ENCODE measurements at regions not wholly inside any gene's neighbourhood (a gene's known extent, or its start where the extent isn't known, plus 50 kb on each side); places are given as distances from the start of the nearest gene placed in this dataset.

DNA sequence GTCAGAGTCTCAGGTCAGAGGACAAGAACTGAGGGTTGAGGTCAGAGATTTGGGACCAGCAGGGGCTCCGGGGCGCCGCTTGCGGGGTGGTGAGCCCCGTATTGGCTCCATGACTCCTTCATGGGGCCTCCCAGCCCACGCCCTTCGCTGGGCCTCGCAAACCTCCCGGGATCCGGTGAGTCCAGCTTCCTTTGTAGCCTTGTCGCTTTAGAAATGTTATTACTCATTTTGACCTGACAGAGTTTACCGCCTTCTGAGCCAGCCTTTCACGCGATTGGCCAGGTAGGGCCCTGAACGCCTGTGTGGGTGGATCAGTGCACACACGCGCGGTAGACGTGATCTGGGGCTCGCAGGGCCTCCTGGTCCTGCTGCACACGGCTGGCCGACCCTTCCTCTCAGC lies 181.1 kb downstream of the ERMARD start:
- Histone ChIP-seq H3K4me1 (peaks cover 6 to 18% (median 11%) of the 10 kb centered on the region in 4 donors), H3K36me3 (no peaks in the 10 kb centered on the region), H3K4me3 (no peak overlapping the region), H3K27ac (no peak overlapping the region), H3K9me3 (no peaks in the 10 kb centered on the region), H3K27me3 (no peaks in the 10 kb centered on the region)
- DNase-seq = peak in 1 of 2 donors; percentile 70
- 87 to 93% methylated on average over 22 of the region's 22 CpGs for WGBS, 2 donors
- TF ChIP-seq POLR2AphosphoS5 (IDR thresholded peaks at IDR 0.05) (no peak), POLR2A (IDR thresholded peaks at IDR 0.05) (no peak), EP300 (IDR thresholded peaks at IDR 0.05) (no peak)
- TF ChIP-seq, protein P1, sequence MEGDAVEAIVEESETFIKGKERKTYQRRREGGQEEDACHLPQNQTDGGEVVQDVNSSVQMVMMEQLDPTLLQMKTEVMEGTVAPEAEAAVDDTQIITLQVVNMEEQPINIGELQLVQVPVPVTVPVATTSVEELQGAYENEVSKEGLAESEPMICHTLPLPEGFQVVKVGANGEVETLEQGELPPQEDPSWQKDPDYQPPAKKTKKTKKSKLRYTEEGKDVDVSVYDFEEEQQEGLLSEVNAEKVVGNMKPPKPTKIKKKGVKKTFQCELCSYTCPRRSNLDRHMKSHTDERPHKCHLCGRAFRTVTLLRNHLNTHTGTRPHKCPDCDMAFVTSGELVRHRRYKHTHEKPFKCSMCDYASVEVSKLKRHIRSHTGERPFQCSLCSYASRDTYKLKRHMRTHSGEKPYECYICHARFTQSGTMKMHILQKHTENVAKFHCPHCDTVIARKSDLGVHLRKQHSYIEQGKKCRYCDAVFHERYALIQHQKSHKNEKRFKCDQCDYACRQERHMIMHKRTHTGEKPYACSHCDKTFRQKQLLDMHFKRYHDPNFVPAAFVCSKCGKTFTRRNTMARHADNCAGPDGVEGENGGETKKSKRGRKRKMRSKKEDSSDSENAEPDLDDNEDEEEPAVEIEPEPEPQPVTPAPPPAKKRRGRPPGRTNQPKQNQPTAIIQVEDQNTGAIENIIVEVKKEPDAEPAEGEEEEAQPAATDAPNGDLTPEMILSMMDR (IDR thresholded peaks at IDR 0.05) = no peak
- ATAC-seq (ENCODE audit: low FRiP score in 2 of 2) = no peak

DNA sequence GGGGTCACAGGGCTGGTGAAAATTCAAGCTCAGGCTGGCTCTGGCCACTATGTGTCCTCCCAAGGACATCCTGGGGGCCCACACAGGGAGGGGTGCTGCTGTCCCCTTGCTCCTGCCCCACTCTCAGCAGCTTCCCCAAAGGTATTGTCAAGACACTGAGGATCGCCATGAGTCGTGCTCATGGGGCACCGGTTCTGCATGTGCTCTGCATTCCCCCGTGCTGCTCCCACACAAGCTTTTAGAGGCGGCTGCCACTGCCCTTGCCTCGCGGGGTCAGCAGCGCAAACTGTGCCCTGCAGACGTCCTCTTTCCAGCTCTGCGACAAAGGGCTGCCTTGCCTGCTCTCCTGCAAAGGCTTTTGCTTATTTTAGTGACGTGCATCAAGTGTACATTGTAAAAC lies 179.8 kb downstream of the ERMARD start:
- TF ChIP-seq POLR2AphosphoS5 (IDR thresholded peaks at IDR 0.05) (no peak), EP300 (IDR thresholded peaks at IDR 0.05) (no peak), POLR2A (IDR thresholded peaks at IDR 0.05) (no peak)
- 66 to 78% methylated on average over 11 of the region's 11 CpGs for WGBS, 2 donors
- H3K4me1 ChIP-seq = peaks cover 6 to 18% (median 11%) of the 10 kb centered on the region in 4 donors
- no peak overlapping the region for H3K27ac ChIP-seq
- no peaks in the 10 kb centered on the region for H3K9me3 ChIP-seq
- H3K4me3 ChIP-seq = no peak overlapping the region
- no peaks in the 10 kb centered on the region for H3K27me3 ChIP-seq
- peak in 1 of 2 donors; percentile 50 for DNase-seq
- H3K36me3 ChIP-seq = no peaks in the 10 kb centered on the region
- ATAC-seq (ENCODE audit: low FRiP score in 2 of 2) = no peak

DNA sequence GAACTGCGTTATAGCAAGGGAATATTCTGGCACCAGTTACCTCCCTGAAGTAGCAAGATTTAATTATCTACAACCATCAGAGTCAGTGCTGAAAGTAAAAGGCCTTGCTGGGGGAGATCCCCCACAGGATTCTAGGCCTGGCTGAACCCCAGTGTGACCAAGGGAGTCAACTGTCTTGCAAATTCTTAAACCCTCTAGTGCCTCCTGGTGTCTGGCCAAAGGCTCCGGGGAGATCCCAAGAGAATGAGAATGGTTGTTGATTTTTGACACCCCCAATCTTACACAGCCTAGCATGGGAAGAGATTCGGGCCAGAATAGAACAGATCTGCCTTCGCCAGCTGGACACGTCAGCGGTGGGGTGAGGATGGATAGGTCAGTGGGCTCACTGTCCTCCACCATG lies 179.4 kb downstream of the ERMARD start:
- Histone ChIP-seq H3K36me3 (no peaks in the 10 kb centered on the region), H3K27me3 (no peaks in the 10 kb centered on the region), H3K4me3 (no peak overlapping the region), H3K9me3 (no peaks in the 10 kb centered on the region), H3K4me1 (peaks cover 6 to 18% (median 11%) of the 10 kb centered on the region in 4 donors), H3K27ac (no peak overlapping the region)
- TF ChIP-seq, protein P1 (IDR thresholded peaks at IDR 0.05) = no peak
- TF ChIP-seq POLR2A (IDR thresholded peaks at IDR 0.05) = no peak
- no peak for TF ChIP-seq EP300 (IDR thresholded peaks at IDR 0.05)
- TF ChIP-seq POLR2AphosphoS5 (IDR thresholded peaks at IDR 0.05) = no peak
- no peak for DNase-seq
- WGBS, 2 donors = 85 to 92% methylated on average over 5 to 6 of the region's 6 CpGs
- no peak for ATAC-seq (ENCODE audit: low FRiP score in 2 of 2)

DNA sequence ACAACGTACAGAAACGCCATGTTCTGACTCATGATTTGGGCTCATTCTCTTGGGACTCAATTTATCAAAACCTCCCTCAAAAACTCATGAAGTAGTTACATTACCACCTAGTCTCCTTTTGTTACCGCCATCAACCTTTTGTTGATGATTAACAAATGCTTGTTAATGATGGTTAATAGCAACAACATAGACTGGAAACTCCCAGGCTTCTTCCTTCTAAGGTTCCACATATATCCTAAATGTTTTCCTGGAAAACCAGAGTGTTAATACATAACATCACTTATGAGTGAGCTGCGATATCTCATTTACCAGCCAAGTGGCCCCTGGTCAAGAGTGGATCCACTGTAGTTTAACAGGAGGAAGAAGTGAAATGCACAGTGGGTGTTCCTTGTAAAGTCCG lies 176.3 kb downstream of the ERMARD start:
- H3K36me3 ChIP-seq = no peaks in the 10 kb centered on the region
- TF ChIP-seq, protein P1 (IDR thresholded peaks at IDR 0.05) = no peak
- TF ChIP-seq POLR2A (IDR thresholded peaks at IDR 0.05) = no peak
- no peak for TF ChIP-seq POLR2AphosphoS5 (IDR thresholded peaks at IDR 0.05)
- no peak for TF ChIP-seq EP300 (IDR thresholded peaks at IDR 0.05)
- ATAC-seq (ENCODE audit: low FRiP score in 2 of 2) (no peak), DNase-seq (no peak)
- H3K4me3 ChIP-seq = no peak overlapping the region
- H3K27ac ChIP-seq = no peak overlapping the region
- H3K27me3 ChIP-seq = no peaks in the 10 kb centered on the region
- H3K4me1 ChIP-seq = peaks cover 0 to 2% (median 0%) of the 10 kb centered on the region in 4 donors
- WGBS, 2 donors = 86 to 89% methylated on average over 5 of the region's 5 CpGs
- H3K9me3 ChIP-seq = no peaks in the 10 kb centered on the region

DNA sequence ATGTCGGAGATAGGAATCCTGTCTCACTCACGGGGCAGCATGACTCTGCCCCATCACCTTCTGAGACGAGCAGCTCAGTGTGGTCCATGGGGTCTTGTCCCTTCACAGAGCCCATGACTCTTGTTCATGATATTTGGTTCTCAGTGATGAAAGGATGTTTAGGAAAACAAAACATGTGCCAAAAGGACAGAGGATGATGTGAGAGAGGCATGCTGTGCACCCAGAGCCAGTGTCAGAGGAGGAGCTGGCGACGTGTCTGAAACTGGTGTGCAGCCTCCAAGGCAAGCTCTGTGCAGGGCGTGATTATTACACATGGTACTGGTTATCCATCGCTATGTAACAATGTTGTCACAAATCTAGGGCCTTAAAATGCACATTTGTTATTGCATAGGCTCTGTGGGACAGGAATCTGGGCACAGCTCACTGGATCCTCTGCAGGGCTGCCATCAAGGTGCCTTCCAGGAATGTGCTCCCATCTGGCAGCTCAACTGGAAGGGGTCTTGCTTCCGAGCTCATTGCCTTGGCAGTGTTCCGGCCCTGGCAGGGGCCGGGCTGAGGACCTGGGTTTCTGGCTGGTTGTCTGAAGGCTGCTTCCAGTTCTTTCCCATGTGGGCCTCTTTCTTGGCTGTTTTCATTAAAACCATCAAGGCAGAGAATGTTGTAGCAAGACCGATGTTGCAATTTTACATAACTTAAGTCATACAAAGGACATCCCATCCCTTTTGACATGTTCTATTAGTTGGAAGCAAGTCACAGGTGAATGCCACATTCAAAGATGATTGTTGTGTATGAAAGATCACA lies 175.4 kb downstream of the ERMARD start:
- TF ChIP-seq EP300 (IDR thresholded peaks at IDR 0.05) (no peak), POLR2AphosphoS5 (IDR thresholded peaks at IDR 0.05) (no peak), POLR2A (IDR thresholded peaks at IDR 0.05) (no peak)
- TF ChIP-seq, protein P1 (IDR thresholded peaks at IDR 0.05) = no peak
- Histone ChIP-seq H3K9me3 (no peaks in the 10 kb centered on the region), H3K4me1 (peaks cover 0 to 11% (median 3%) of the 10 kb centered on the region in 4 donors), H3K4me3 (no peak overlapping the region), H3K36me3 (no peaks in the 10 kb centered on the region), H3K27ac (no peak overlapping the region), H3K27me3 (no peaks in the 10 kb centered on the region)
- WGBS, 2 donors = 90 to 91% methylated on average over 10 to 11 of the region's 11 CpGs
- DNase-seq (peak in 1 of 2 donors; percentile 40), ATAC-seq (ENCODE audit: low FRiP score in 2 of 2) (no peak)

All from upper lobe of left lung (tissue), 6 donors.